ENCODE measurements at regions not wholly inside any gene's neighbourhood (a gene's known extent, or its start where the extent isn't known, plus 50 kb on each side); places are given as distances from the start of the nearest gene placed in this dataset.

GRCh38 chr5:12526113-12526512 lies 621.9 kb upstream of the CTNND2 start:
- no peak for TF ChIP-seq EZH2phosphoT487 (IDR thresholded peaks at IDR 0.05; ENCODE audit: low read depth, severe bottlenecking, unreplicated experiment)
- no peak for TF ChIP-seq CTCF (IDR thresholded peaks at IDR 0.05; ENCODE audit: poor library complexity)

All from hepatocyte (in vitro differentiated cells).